Endodermal cell (in vitro differentiated cells): ENCODE measurements at regions not wholly inside any gene's neighbourhood (a gene's known extent, or its start where the extent isn't known, plus 50 kb on each side); places are given as distances from the start of the nearest gene placed in this dataset.

ENCODE experiments used
- DNase-seq: peaks from one replicate; pipeline ENCODE4 v3.0.0-alpha.2; 2017
- H3K27ac ChIP-seq: 2 replicates; pipeline ENCODE4 v1.5.1; 2013; ENCODE audit warnings: mild to moderate bottlenecking, low read depth, low read length, moderate library complexity
- H3K27me3 ChIP-seq: 2 replicates; pipeline ENCODE4 v1.6.1; 2013; ENCODE audit warnings: mild to moderate bottlenecking, low read length, moderate library complexity; ENCODE audit not compliant: insufficient read depth, control insufficient read depth, poor library complexity, severe bottlenecking
- H3K36me3 ChIP-seq: 2 replicates; pipeline ENCODE4 v1.7.0; 2013; ENCODE audit warnings: mild to moderate bottlenecking, low read length, moderate library complexity; ENCODE audit not compliant: control insufficient read depth, insufficient read depth
- H3K4me1 ChIP-seq: one replicate; pipeline ENCODE4 v1.7.0; 2013; ENCODE audit warnings: low read length; ENCODE audit not compliant: control insufficient read depth, insufficient read depth
- H3K4me3 ChIP-seq: 2 replicates; pipeline ENCODE4 v1.5.1; 2013; ENCODE audit warnings: mild to moderate bottlenecking, low read length, moderate library complexity
- H3K9ac ChIP-seq: 2 replicates; pipeline ENCODE4 v1.6.1; 2013; ENCODE audit warnings: mild to moderate bottlenecking, low read length, moderate library complexity; ENCODE audit not compliant: poor library complexity, severe bottlenecking; ENCODE audit errors: extremely low read depth
- H3K9me3 ChIP-seq: 2 replicates; pipeline ENCODE4 v1.6.1; 2013; ENCODE audit warnings: mild to moderate bottlenecking, low read length, moderate library complexity; ENCODE audit not compliant: control insufficient read depth
- H3K27ac Mint-ChIP-seq: 2 replicates; pipeline ENCODE4 v1.8.0; 2020; ENCODE audit warnings: mixed read lengths
- H3K27me3 Mint-ChIP-seq: 2 replicates; pipeline ENCODE4 v1.8.0; 2021; ENCODE audit warnings: mild to moderate bottlenecking, mixed read lengths; ENCODE audit not compliant: insufficient read depth
- H3K36me3 Mint-ChIP-seq: 2 replicates; pipeline ENCODE4 v1.8.0; 2020; ENCODE audit warnings: low read depth, mixed read lengths
- H3K4me1 Mint-ChIP-seq: 2 replicates; pipeline ENCODE4 v1.8.0; 2020; ENCODE audit warnings: mixed read lengths
- H3K4me3 Mint-ChIP-seq: 2 replicates; pipeline ENCODE4 v1.8.0; 2020; ENCODE audit warnings: mild to moderate bottlenecking, moderate library complexity, mixed read lengths
- H3K9me3 Mint-ChIP-seq: 2 replicates; pipeline ENCODE4 v1.8.0; 2020; ENCODE audit warnings: mild to moderate bottlenecking, mixed read lengths
- WGBS, 2 experiments: methylation state at CpG; one replicate each; pipeline versions ENCODE4 v1.1.5 to v1.1.7; 2013; ENCODE audit warnings: missing lambda C conversion rate in 2 of 2, mixed read lengths in 1 of 2; ENCODE audit not compliant: insufficient coverage in 1 of 2, insufficient read length in 1 of 2; 5-methylcytosine and 5-hydroxymethylcytosine counted together
- TF ChIP-seq, protein P1 (sequence below): fragments of 200-600 bp; sonication (generic); conservative IDR thresholded peaks from 2 replicates; pipeline ENCODE4 v1.5.0; 2021; ENCODE audit warnings: antibody characterized with exemption, mild to moderate bottlenecking

DNA sequence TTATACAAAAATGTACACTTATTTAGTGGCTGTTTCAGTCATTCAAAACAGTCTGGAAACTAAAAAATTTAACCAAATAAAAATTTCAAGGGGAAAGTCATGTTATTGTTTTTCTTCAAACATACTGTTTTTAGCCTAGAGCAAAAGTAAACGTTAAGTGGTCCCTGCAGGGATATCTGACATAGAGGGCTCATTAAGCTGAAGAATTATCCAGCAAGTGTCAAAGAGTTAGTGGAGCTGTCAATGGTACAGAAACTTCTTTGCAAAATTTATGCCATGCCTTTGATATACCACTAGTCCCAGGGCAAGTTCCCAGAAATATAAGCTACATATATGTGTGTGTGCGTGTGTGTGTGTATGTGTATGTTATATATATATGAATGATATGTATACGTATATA is 894.2 kb downstream of the KCNJ2 start:
- Mint-ChIP-seq H3K27me3 (peaks cover 1% of the 10 kb centered on the region), H3K27ac (no peak overlapping the region), H3K4me1 (no peaks in the 10 kb centered on the region), H3K9me3 (peaks cover 17% of the 10 kb centered on the region), H3K4me3 (no peak overlapping the region), H3K36me3 (no peaks in the 10 kb centered on the region)
- no peak for DNase-seq
- 88 to 100% methylated on average over 1 of the region's 3 CpGs for WGBS, 2 experiments
- Histone ChIP-seq H3K4me1 (no peaks in the 10 kb centered on the region), H3K9me3 (peaks cover 6% of the 10 kb centered on the region), H3K27ac (no peak overlapping the region), H3K27me3 (no peaks in the 10 kb centered on the region), H3K9ac (no peak overlapping the region), H3K4me3 (no peak overlapping the region), H3K36me3 (no peaks in the 10 kb centered on the region)
- TF ChIP-seq, protein P1, sequence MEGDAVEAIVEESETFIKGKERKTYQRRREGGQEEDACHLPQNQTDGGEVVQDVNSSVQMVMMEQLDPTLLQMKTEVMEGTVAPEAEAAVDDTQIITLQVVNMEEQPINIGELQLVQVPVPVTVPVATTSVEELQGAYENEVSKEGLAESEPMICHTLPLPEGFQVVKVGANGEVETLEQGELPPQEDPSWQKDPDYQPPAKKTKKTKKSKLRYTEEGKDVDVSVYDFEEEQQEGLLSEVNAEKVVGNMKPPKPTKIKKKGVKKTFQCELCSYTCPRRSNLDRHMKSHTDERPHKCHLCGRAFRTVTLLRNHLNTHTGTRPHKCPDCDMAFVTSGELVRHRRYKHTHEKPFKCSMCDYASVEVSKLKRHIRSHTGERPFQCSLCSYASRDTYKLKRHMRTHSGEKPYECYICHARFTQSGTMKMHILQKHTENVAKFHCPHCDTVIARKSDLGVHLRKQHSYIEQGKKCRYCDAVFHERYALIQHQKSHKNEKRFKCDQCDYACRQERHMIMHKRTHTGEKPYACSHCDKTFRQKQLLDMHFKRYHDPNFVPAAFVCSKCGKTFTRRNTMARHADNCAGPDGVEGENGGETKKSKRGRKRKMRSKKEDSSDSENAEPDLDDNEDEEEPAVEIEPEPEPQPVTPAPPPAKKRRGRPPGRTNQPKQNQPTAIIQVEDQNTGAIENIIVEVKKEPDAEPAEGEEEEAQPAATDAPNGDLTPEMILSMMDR: no peak

DNA sequence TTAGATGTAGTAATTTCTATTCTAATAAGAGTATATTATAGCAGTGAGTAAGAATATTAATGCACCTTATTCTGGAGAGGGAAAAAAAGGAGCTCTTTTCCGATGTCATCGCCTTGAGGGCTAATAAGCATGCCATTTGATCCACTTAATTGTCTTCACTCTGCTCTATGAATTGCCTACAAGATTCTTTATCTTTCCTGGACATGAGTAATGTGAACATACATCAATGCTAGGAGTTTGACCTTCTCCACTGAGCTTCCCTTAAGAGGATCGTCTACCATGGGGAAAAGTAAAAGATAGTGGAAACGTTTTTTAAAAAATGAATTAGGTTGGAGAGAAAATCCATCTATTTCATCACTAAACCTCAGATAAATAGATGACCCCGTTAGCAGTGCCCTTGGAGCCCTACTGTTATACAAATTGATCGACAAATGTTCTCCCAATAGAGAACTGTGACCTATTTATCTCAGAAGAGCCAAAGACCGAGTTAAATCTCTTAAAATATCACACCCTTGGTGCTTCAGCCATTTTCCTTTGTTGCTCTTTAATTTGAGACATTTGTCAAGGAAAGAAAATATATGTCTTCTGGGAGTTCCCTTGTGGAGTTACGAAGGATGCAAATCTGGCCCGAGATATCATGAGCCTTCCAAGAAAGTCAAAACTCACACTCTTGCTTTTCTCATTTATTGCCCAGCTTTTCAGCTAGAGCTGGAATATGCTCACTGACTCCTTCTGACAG is 898.5 kb downstream of the KCNJ2 start:
- Histone ChIP-seq H3K9me3 (no peaks in the 10 kb centered on the region), H3K4me3 (no peak overlapping the region), H3K36me3 (no peaks in the 10 kb centered on the region), H3K27me3 (no peaks in the 10 kb centered on the region), H3K4me1 (no peaks in the 10 kb centered on the region), H3K9ac (no peak overlapping the region), H3K27ac (no peak overlapping the region)
- H3K4me1 Mint-ChIP-seq: no peaks in the 10 kb centered on the region
- H3K4me3 Mint-ChIP-seq: no peak overlapping the region
- 86 to 100% methylated on average over 3 to 8 of the region's 9 CpGs for WGBS, 2 experiments
- no peaks in the 10 kb centered on the region for H3K27me3 Mint-ChIP-seq
- DNase-seq: no peak
- no peaks in the 10 kb centered on the region for H3K36me3 Mint-ChIP-seq
- H3K9me3 Mint-ChIP-seq: no peaks in the 10 kb centered on the region
- TF ChIP-seq, protein P1: no peak
- no peak overlapping the region for H3K27ac Mint-ChIP-seq

DNA sequence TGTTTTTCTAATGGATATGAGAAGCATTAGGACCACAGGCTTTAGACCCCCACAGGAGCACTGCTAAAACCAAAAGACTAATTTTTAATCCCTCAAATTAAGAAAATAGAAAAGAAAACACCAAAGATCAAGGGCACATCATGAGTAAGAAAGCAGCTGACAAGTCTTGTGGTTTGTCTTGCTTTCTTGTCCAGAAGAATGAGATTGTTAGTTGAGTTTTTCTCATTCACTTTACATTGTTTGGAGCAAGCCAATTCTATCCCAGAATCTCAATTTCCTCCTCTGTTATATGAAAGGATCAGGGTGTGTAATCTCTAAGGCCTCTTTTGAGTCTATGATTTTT is 899.0 kb downstream of the KCNJ2 start:
- H3K4me3 Mint-ChIP-seq: no peak overlapping the region
- no peaks in the 10 kb centered on the region for H3K9me3 Mint-ChIP-seq
- no peaks in the 10 kb centered on the region for H3K27me3 ChIP-seq
- no peak overlapping the region for H3K9ac ChIP-seq
- H3K9me3 ChIP-seq: no peaks in the 10 kb centered on the region
- no peaks in the 10 kb centered on the region for H3K4me1 Mint-ChIP-seq
- H3K27ac Mint-ChIP-seq: no peak overlapping the region
- no peaks in the 10 kb centered on the region for H3K4me1 ChIP-seq
- TF ChIP-seq, protein P1: no peak
- no peak overlapping the region for H3K27ac ChIP-seq
- H3K27me3 Mint-ChIP-seq: no peaks in the 10 kb centered on the region
- H3K4me3 ChIP-seq: no peak overlapping the region
- no peaks in the 10 kb centered on the region for H3K36me3 ChIP-seq
- H3K36me3 Mint-ChIP-seq: no peaks in the 10 kb centered on the region
- no peak for DNase-seq
